ENCODE measurements at regions not wholly inside any gene's neighbourhood (a gene's known extent, or its start where the extent isn't known, plus 50 kb on each side); places are given as distances from the start of the nearest gene placed in this dataset.
"Not testable (repeated sequence)": the region's sequence is repeated elsewhere in the genome, so short reads cannot be mapped to it uniquely, and the experiment has no call there.

GRCh38 chr12:46585854-46586621, 213.5 kb upstream of the SLC38A2 start (continued):
- TF ChIP-seq ZBTB33 (IDR thresholded peaks at IDR 0.05; ENCODE audit: extremely low read depth, insufficient replicate concordance, low read length), result no peak
- TF ChIP-seq SP1 (IDR thresholded peaks at IDR 0.05; ENCODE audit: low read depth), result no peak
- peak; percentile 16 for TF ChIP-seq YY1 (IDR thresholded peaks at IDR 0.05; ENCODE audit: extremely low read depth, insufficient replicate concordance, low read depth, low read length)
- TF ChIP-seq POLR2A (IDR thresholded peaks at IDR 0.05; ENCODE audit: borderline replicate concordance, extremely low read depth, insufficient read depth, insufficient read length), result no peak
- no peak for TF ChIP-seq SIN3A (IDR thresholded peaks at IDR 0.05; ENCODE audit: low read depth)
- no peak for TF ChIP-seq EZH2phosphoT487 (IDR thresholded peaks at IDR 0.05; ENCODE audit: borderline replicate concordance)
- TF ChIP-seq EZH2 (IDR thresholded peaks at IDR 0.05), result no peak
- no peak for TF ChIP-seq POLR2AphosphoS5 (IDR thresholded peaks at IDR 0.05; ENCODE audit: low read depth, low read length)
- TF ChIP-seq EGR1 (IDR thresholded peaks at IDR 0.05; ENCODE audit: low read depth), result no peak

GRCh38 chr12:46584098-46584497, 211.5 kb upstream of the SLC38A2 start:
- ATAC-seq; H3K27ac ChIP-seq (ENCODE audit: low read depth, low read length); H3K9ac ChIP-seq (ENCODE audit: low read length); H2AFZ ChIP-seq (ENCODE audit: low read depth, low read length, poor library complexity, severe bottlenecking); POLR2A ChIA-PET; H3K4me2 ChIP-seq (ENCODE audit: low read length); DNase-seq (ENCODE audit: low read depth, low spot score); RAD21 ChIA-PET (ENCODE audit: low non-redundant PET in 1 of 2, low total read pairs in 2 of 2, uncharacterized antibody in 2 of 2, unreplicated experiment in 2 of 2); BruUV-seq (replicated peaks); H3K9me2 ChIP-seq (ENCODE audit: insufficient read depth); H3K4me3 ChIP-seq (replicated peaks in 1 of 2; ENCODE audit: low read depth in 1 of 2, low read length in 2 of 2); H3K36me3 ChIP-seq (ENCODE audit: control insufficient read depth in 1 of 2, insufficient read depth in 2 of 2, low read length in 2 of 2); H3K27me3 ChIP-seq (ENCODE audit: insufficient read depth, low read length); H3K79me2 ChIP-seq (ENCODE audit: insufficient read depth, low read length); H3K9me3 ChIP-seq (ENCODE audit: control insufficient read depth in 1 of 2, insufficient read depth in 1 of 2, low read depth in 1 of 2, low read length in 2 of 2); H4K20me1 ChIP-seq (ENCODE audit: insufficient read depth); CTCF ChIA-PET; intact Hi-C loops (cut with micrococcal nuclease): not testable (repeated sequence)
- 0 out of 2 replicates have a peak, but pooled peaks have one; percentile 20 for TF ChIP-seq CBX3 (IDR thresholded peaks at IDR 0.05; ENCODE audit: low read depth)
- H3K4me1 ChIP-seq (ENCODE audit: control insufficient read depth in 1 of 2, insufficient read depth in 2 of 2, low read length in 2 of 2), result peaks cover 11 to 13% of the 10 kb centered on the region in 2 experiments; a peak in 3 of 4 replicates

DNA sequence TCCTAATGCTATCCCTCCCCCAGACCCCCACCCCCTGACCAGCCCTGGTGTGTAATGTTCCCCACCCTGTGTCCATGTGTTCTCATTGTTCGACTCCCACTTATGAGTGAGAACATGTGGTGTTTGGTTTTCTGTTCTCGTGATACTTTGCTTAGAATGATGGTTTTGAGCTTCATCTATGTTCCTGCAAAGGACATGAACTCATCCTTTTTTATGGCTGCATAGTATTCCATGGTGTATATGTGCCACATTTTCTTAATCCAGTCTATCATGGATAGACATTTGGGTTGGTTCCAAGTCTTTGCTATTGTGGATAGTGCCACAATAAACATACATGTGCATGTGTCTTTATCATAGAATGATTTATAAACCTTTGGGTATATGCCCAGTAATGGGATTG, 209.4 kb upstream of the SLC38A2 start:
- POLR2A ChIA-PET, result not testable (repeated sequence)

More for the DNA sequence above, 209.4 kb upstream of the SLC38A2 start:
- intact Hi-C loops (cut with micrococcal nuclease); H3K9me2 ChIP-seq (ENCODE audit: insufficient read depth); RAD21 ChIA-PET (ENCODE audit: low non-redundant PET in 1 of 2, low total read pairs in 2 of 2, uncharacterized antibody in 2 of 2, unreplicated experiment in 2 of 2); H3K27me3 ChIP-seq (ENCODE audit: insufficient read depth, low read length); BruUV-seq (replicated peaks); H3K79me2 ChIP-seq (ENCODE audit: insufficient read depth, low read length); DNase-seq (ENCODE audit: low read depth, low spot score); H3K27ac ChIP-seq (ENCODE audit: low read depth, low read length); H3K4me3 ChIP-seq (replicated peaks in 1 of 2; ENCODE audit: low read depth in 1 of 2, low read length in 2 of 2); H3K4me2 ChIP-seq (ENCODE audit: low read length); H3K9ac ChIP-seq (ENCODE audit: low read length); H3K9me3 ChIP-seq (ENCODE audit: control insufficient read depth in 1 of 2, insufficient read depth in 1 of 2, low read depth in 1 of 2, low read length in 2 of 2); H3K36me3 ChIP-seq (ENCODE audit: control insufficient read depth in 1 of 2, insufficient read depth in 2 of 2, low read length in 2 of 2); H4K20me1 ChIP-seq (ENCODE audit: insufficient read depth); H2AFZ ChIP-seq (ENCODE audit: low read depth, low read length, poor library complexity, severe bottlenecking); ATAC-seq; CTCF ChIA-PET: not testable (repeated sequence)
- H3K4me1 ChIP-seq (ENCODE audit: control insufficient read depth in 1 of 2, insufficient read depth in 2 of 2, low read length in 2 of 2), result peaks cover 11 to 13% of the 10 kb centered on the region in 2 experiments; a peak in 3 of 4 replicates

Data from HCT116 (cell line).